Right renal pelvis (tissue), 4 donors: ENCODE measurements at regions not wholly inside any gene's neighbourhood (a gene's known extent, or its start where the extent isn't known, plus 50 kb on each side); places are given as distances from the start of the nearest gene placed in this dataset.

Experiments
- DNase-seq, 4 donors: peaks; one replicate each; pipeline ENCODE4 v3.0.0-alpha.2; 2013; ENCODE audit warnings: low read depth in 4 of 4, low spot score in 3 of 4, missing footprints in 1 of 4

GRCh38 chr4:110675426-110675825 lies 52.5 kb upstream of the PITX2 start:
- DNase-seq, result no peak

DNA sequence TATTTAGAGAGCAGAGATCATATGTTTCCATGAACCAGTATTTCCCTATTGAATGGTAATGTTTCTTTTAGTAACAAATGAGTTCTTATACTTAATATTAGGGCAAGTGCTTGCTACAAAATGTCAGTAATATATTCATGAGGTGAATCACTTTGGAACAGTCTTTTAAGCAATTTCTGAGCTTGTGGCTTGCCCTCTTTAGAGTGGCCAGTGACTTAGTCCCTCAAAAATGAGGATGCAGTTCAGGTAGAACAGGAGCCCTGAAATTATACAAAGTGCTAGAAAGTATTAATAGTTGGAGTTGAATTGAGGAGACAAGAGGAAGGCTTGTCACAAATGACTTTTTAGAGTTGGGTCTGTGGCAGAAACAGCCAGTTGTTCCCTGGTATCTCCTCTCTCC lies 53.4 kb upstream of the PITX2 start:
- no peak for DNase-seq

GRCh38 chr4:110678517-110679227 lies 55.8 kb upstream of the PITX2 start:
- DNase-seq, result no peak

DNA sequence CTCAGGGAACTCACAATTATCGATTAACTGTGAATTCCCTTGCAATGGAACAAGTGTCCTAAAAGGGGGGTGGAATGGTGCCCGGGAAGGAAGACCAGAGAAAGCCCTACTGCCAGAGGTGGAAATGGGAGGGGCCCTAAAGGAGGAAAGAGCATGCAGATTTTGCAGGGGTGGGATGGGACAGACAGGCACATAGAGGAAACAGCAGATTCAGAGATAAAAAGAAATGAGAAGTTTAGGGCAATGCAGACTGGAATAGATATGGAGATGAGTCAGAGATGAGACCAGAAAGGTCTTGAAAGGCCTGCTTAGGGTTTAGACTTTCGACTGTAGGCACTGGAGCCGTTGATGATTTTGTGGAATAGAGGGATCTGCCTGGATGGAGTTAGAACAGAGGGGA lies 57.4 kb upstream of the PITX2 start:
- DNase-seq, result no peak

DNA sequence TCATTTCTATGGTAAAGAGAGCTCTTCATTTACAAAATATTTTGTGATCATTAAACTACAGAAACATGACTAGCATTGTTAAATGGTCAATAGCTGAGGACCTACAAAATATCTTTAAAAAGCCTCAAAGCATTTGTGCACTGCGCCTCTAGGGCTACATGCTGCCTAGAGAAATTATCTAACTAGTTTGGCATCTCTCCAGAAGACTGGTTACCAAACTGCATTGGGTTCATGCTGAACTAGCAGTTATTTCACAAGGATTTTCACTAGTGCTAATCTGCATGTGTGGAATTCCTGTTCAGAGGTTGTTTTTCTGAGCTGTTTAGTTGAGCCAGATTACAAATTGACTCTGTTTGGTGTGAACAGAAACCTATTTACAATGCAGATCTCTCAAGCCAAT lies 58.5 kb upstream of the PITX2 start:
- DNase-seq, result no peak

- DNase-seq, result no peak
These were observed 59.4 kb upstream of the PITX2 start for GRCh38 chr4:110682311-110682710.

DNA sequence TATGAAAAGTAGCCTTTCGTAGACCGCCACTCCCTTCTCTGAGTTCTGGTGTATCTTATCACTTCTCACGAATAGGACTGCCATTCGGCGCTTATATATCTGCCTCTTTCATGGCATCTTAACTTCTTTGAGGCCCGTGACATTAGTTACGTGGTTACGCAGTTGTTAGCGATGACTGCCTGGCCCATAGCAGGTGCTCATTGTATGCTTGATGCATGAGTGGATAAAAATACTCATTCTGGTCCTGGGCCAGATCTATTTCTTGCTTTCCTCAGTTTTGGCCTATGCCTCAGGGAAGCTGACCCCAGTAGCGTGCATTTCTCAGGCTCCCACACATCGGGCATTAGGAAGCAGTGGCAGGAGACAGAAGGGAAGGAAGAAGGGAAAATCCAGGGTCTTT lies 60.7 kb upstream of the PITX2 start:
- no peak for DNase-seq

- DNase-seq, result no peak
These were observed 79.4 kb upstream of the PITX2 start for GRCh38 chr4:110702326-110702725.

DNA sequence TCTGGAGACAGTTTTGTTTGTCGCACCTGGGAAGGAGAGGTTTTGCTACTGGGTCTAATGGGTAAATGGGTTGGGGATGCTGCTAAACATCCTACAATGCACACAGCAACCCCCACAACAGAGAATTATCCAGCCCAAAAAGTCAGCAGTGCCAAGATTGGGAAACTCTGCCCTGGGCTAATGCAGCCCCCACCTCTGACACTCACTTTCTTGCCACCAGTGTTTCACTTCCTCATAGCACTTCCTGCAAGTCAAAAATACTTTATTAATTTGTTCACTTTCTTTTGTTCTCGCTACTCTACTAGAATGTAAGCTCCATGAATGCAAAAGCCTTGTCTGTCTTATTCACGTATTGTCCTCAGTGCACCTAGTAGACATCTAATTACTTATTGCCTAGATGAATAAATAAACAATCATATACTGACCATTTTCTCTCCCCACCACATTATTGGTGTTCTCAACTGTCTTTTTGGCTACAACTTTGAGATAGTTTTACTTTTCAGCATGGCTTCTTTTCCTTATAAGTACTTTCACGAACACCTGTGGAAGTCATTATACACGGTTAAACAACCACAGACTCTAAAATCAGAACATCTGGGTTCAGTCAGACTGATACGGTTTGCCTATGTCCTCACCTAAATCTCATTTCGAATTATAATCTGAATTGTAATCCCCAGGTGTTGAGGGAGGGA lies 82.0 kb upstream of the PITX2 start:
- DNase-seq, result no peak

- no peak for DNase-seq
These were observed 82.5 kb upstream of the PITX2 start for GRCh38 chr4:110705440-110705782.

DNA sequence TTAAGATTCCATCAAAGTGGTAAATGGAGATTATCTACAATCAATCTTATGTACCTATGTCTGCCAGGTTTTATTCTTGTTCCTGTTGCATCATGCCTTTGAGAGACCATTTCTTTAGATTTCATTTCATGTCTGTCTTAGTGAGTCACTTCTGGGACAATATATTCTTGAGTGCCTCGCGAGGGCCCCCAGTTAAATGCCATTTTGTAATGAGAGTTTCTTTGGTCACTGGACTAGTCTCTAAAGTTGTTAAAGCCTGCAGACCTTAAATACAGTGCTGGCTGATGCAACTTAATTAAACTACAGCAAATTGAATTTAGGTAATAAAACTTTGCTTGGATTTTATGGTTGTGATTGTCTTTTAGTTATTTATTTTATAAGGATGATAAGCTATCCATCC lies 87.2 kb upstream of the PITX2 start:
- DNase-seq, result no peak

GRCh38 chr4:110712486-110712885 lies 89.6 kb upstream of the PITX2 start:
- DNase-seq, result no peak

GRCh38 chr4:110730318-110730717 lies 107.4 kb upstream of the PITX2 start:
- DNase-seq, result no peak

GRCh38 chr4:110733901-110734300 lies 111.0 kb upstream of the PITX2 start:
- DNase-seq, result no peak

DNA sequence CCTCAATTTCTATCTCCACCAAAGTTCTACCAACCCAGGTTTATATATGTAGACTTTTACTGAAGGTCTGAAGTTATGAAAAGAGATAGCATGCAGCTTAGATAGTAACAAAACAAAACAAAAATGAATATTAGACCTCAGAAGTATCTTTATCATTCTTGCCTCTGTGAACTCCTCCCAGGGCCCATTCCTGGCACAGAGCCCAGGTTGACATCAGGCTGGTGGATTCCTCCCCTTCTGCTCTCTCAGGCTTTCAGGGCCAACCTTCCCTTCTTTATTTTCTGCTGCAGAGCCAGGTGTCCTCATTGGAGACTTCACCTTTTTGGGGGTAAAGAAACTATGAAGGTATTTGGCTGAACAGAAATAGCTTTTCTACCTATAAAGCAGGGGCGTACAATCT lies 112.8 kb upstream of the PITX2 start:
- DNase-seq, result no peak

- DNase-seq, result no peak
These were observed 115.1 kb upstream of the PITX2 start for GRCh38 chr4:110737931-110738330.

- no peak for DNase-seq
These were observed 119.3 kb upstream of the PITX2 start for GRCh38 chr4:110742143-110742542.

- no peak for DNase-seq
These were observed 125.2 kb upstream of the PITX2 start for GRCh38 chr4:110748071-110748470.

- DNase-seq, result no peak
These were observed 128.3 kb upstream of the PITX2 start for GRCh38 chr4:110751183-110751582.

- no peak for DNase-seq
These were observed 129.1 kb upstream of the PITX2 start for GRCh38 chr4:110751986-110752385.

GRCh38 chr4:110753466-110753865 lies 130.6 kb upstream of the PITX2 start:
- no peak for DNase-seq

DNA sequence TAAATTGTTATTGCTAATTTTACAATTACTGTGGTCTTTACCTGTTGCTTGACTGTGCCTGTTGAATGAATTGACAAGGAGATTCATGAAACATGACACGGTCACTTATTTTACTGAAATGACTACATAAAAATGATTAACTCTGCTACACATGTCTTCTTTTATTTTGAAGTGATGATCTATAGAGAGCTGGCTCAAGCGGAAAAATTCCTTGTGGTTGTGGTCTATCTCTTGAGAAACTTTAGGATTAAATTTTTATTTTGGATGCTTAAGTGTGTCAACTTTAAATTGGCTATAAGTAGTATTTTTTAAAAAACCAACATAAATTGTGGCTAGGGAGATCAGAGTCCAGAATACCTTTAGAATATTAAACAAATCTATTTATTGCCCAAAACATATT lies 131.8 kb upstream of the PITX2 start:
- DNase-seq, result no peak

- DNase-seq, result no peak
These were observed 146.7 kb upstream of the PITX2 start for GRCh38 chr4:110769578-110769977.
